Ovary (tissue), 3 donors: ENCODE measurements at regions not wholly inside any gene's neighbourhood (a gene's known extent, or its start where the extent isn't known, plus 50 kb on each side); places are given as distances from the start of the nearest gene placed in this dataset.

Source experiments
- EP300 ChIP-seq: sonication (generic); formaldehyde crosslinking; IDR thresholded peaks from one replicate; pipeline ENCODE4 v1.6.1; 2017; ENCODE audit warnings: antibody characterized with exemption
- POLR2A ChIP-seq: fragments of 450-650 bp; IDR thresholded peaks from one replicate; pipeline ENCODE4 v1.6.1; 2017; ENCODE audit warnings: antibody characterized with exemption, mild to moderate bottlenecking, moderate library complexity
- TF ChIP-seq, protein P1 (sequence below), 3 donors: fragments of 450-650 bp in 2 of 3; fragments of 200-600 bp in 1 of 3; IDR thresholded peaks; one replicate each; pipeline versions ENCODE4 v1.5.1 to v1.8.0; 2016 to 2022; ENCODE audit warnings: antibody characterized with exemption in 3 of 3, mild to moderate bottlenecking in 1 of 3
- donor health status: DM: no; HTN: no; CAD: no.

DNA sequence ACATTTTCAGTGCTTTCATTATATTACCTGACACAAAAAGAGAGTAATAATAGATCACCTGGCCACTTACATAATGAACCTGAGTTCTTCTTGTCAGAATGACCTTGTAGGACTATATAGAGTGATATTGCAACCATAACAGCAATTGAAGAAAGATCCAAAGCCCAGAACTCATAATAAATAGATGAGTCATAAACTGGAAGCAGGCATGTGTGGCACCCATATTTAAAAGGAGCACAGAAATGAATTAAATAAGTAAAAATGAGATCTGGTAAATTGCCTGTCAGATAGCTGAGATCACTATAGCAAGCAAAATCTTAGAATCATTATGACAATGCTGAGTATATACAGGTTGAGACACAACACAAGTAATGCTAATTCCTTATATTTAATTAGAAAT lies 331.8 kb downstream of the AASDHPPT start:
- TF ChIP-seq, protein P1, sequence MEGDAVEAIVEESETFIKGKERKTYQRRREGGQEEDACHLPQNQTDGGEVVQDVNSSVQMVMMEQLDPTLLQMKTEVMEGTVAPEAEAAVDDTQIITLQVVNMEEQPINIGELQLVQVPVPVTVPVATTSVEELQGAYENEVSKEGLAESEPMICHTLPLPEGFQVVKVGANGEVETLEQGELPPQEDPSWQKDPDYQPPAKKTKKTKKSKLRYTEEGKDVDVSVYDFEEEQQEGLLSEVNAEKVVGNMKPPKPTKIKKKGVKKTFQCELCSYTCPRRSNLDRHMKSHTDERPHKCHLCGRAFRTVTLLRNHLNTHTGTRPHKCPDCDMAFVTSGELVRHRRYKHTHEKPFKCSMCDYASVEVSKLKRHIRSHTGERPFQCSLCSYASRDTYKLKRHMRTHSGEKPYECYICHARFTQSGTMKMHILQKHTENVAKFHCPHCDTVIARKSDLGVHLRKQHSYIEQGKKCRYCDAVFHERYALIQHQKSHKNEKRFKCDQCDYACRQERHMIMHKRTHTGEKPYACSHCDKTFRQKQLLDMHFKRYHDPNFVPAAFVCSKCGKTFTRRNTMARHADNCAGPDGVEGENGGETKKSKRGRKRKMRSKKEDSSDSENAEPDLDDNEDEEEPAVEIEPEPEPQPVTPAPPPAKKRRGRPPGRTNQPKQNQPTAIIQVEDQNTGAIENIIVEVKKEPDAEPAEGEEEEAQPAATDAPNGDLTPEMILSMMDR (IDR thresholded peaks at IDR 0.05) = no peak
- TF ChIP-seq EP300 = no peak
- no peak for TF ChIP-seq POLR2A
